NT2/D1 (cell line): ENCODE measurements at regions not wholly inside any gene's neighbourhood (a gene's known extent, or its start where the extent isn't known, plus 50 kb on each side); places are given as distances from the start of the nearest gene placed in this dataset.

Source experiments
- DNase-seq: peaks from one replicate; pipeline ENCODE4 v3.0.0-alpha.2; 2011; ENCODE audit warnings: low read depth, low spot score
- H3K27me3 ChIP-seq: 2 replicates; pipeline ENCODE4 v1.6.0; 2011; ENCODE audit warnings: mild to moderate bottlenecking; ENCODE audit not compliant: insufficient read length, insufficient read depth
- H3K36me3 ChIP-seq: 2 replicates; pipeline ENCODE4 v1.6.1; 2011; ENCODE audit warnings: mild to moderate bottlenecking, low read length, mixed read lengths; ENCODE audit not compliant: insufficient read depth, insufficient read length
- H3K4me1 ChIP-seq: 2 replicates; pipeline ENCODE4 v1.5.1; 2011; ENCODE audit not compliant: insufficient read depth, insufficient read length
- H3K4me3 ChIP-seq: 2 replicates; pipeline ENCODE4 v1.5.1; 2011; ENCODE audit warnings: low read depth; ENCODE audit not compliant: insufficient read length
- H3K9ac ChIP-seq: 2 replicates; pipeline ENCODE4 v1.6.0; 2011; ENCODE audit warnings: low read depth; ENCODE audit not compliant: insufficient read length
- H3K9me3 ChIP-seq: 2 replicates; pipeline ENCODE4 v1.5.1; 2011; ENCODE audit warnings: mild to moderate bottlenecking, low read length; ENCODE audit not compliant: insufficient read depth
- SUZ12 ChIP-seq: IDR thresholded peaks from 2 replicates; pipeline ENCODE4 v1.6.1; 2011; ENCODE audit not compliant: insufficient read length, insufficient read depth; ENCODE audit errors: extremely low read depth
- YY1 ChIP-seq: IDR thresholded peaks from 2 replicates; pipeline ENCODE4 v1.6.1; 2011; ENCODE audit not compliant: insufficient read length, insufficient read depth
- ZNF274 ChIP-seq: IDR thresholded peaks from 2 replicates; pipeline ENCODE4 v1.6.1; 2011; ENCODE audit warnings: mild to moderate bottlenecking, low read depth, low read length

DNA sequence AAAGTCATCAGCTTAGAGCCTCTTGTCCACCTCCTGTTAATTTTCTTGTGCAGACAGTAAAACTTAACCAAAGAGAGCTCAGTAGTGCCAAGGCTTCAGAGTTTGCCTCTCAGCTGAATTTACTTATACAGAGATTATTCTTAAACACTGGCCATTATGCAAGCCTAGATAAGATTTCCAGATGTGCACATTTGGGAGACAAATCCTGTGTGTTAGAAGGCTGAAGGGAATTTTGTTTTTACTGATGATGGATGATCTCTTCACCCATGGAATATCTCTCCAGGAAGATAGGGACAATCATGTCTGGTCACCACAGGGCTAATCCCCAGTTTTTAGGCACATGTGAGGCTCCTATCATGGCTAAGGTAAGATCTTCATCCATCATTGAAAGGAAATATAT, 157.6 kb upstream of the FAT3 start:
- no peak for DNase-seq
- H3K27me3 ChIP-seq = no peaks in the 10 kb centered on the region
- no peaks in the 10 kb centered on the region for H3K36me3 ChIP-seq
- no peak overlapping the region for H3K9ac ChIP-seq
- H3K4me3 ChIP-seq = no peak overlapping the region
- no peaks in the 10 kb centered on the region for H3K9me3 ChIP-seq
- no peaks in the 10 kb centered on the region for H3K4me1 ChIP-seq
- TF ChIP-seq YY1 (no peak), ZNF274 (no peak), SUZ12 (no peak)

DNA sequence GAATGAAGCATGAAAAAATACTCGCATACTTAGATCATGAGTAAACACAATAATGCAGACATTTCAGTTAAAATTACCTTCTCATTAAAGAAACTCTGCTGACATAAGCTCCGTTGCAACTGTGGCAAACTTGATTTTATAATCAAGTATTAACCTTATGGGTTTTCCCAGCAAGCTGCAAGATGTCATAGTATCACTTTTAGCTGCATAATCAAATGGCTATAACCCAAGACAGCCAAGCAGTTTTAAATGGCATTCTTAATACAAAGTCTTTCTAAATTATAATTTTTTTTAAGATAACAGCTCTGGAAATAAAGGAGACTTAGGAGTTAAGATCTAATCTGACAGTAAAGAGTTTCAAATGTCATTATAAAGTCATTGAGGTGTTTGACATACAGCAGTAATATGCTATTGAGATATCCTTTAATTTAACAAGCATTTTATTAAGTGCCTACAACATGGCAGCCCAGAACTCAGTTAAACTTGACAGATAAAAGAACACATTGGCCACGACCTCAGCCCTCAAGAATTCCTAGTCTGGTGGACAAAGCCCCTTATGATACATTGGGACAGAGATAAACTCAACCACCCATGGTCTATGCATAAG, 163.1 kb upstream of the FAT3 start:
- DNase-seq = no peak
- no peaks in the 10 kb centered on the region for H3K36me3 ChIP-seq
- no peaks in the 10 kb centered on the region for H3K27me3 ChIP-seq
- TF ChIP-seq YY1 (no peak), ZNF274 (no peak), SUZ12 (no peak)
- H3K9me3 ChIP-seq = no peaks in the 10 kb centered on the region
- no peak overlapping the region for H3K9ac ChIP-seq
- no peaks in the 10 kb centered on the region for H3K4me1 ChIP-seq
- H3K4me3 ChIP-seq = no peak overlapping the region

DNA sequence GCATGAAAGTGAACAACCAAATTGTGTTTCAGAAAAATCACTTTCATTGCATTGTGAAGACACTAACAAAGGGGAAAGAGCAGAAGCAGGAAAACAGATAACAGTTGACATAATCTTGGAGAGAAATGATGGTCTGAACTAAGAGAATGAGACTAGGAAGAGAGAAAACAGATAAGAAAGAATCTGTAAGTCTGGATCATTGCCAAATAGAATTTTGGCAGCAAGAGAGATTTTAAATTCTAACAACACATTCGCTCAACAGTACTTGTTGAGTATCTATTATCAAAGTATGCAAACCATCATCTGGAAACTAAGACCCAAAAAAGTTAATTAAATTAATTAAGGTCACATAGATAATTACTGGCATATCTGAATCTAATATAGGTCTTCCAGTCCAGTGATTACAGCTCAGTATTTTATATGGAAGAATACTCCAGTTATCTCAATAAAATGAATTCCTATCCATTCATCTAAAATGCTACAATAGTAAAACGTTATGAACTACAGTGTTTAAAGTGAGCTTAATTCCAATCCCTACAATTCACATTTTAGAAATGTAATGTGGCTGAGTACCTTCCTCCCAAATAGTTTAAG, 166.7 kb upstream of the FAT3 start:
- no peak for DNase-seq
- no peak for TF ChIP-seq SUZ12
- no peak for TF ChIP-seq YY1
- TF ChIP-seq ZNF274 = no peak

DNA sequence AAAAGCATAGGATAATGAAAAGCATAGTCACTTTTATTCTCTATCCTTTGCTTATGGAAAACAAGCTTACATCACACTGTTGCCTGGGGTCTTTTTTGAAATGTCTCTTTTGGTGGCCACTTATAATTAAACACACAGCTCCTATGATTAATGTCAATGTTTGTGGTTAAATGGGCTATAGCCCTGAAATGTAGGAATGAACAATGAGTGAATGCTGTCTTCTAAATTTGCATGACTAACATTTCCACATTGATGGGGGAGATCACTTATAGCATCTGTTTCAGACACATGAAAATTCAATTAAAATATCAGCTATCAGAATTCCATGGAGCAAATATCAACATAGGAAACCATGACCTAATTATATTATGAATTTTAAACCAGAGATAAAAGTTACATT, 171.4 kb upstream of the FAT3 start:
- Histone ChIP-seq H3K4me1 (no peaks in the 10 kb centered on the region), H3K36me3 (no peaks in the 10 kb centered on the region), H3K9me3 (no peaks in the 10 kb centered on the region), H3K4me3 (no peak overlapping the region), H3K27me3 (no peaks in the 10 kb centered on the region), H3K9ac (no peak overlapping the region)
- no peak for TF ChIP-seq SUZ12
- TF ChIP-seq YY1 = no peak
- TF ChIP-seq ZNF274 = no peak
- no peak for DNase-seq

More for the DNA sequence above, 166.7 kb upstream of the FAT3 start:
- Histone ChIP-seq H3K9ac (no peak overlapping the region), H3K27me3 (no peaks in the 10 kb centered on the region), H3K9me3 (no peaks in the 10 kb centered on the region), H3K4me3 (no peak overlapping the region), H3K4me1 (no peaks in the 10 kb centered on the region), H3K36me3 (no peaks in the 10 kb centered on the region)

- DNase-seq = no peak
- TF ChIP-seq SUZ12 = no peak
- Histone ChIP-seq H3K27me3 (no peaks in the 10 kb centered on the region), H3K36me3 (no peaks in the 10 kb centered on the region), H3K4me3 (no peak overlapping the region), H3K4me1 (no peaks in the 10 kb centered on the region), H3K9ac (no peak overlapping the region), H3K9me3 (no peaks in the 10 kb centered on the region)
Measured at GRCh38 chr11:92050305-92050704, 174.3 kb upstream of the FAT3 start.

DNA sequence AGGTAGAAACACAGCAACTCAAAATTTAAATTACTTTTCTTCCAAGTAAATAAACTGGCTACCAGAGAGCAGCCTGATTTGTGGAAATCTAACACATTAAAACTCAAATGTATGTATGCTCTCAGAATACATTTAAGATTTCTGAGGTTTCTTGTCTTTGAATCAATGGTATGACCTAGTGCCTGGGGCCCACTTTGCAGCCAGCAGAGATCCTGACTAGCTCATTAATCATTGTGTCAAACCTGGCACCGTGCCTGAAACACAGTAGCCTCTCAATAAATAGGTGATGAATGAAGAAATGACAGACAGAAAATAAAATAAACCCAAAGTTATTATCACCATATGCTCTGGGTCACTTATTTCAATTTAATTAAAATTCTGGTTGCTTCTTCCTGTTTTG, 176.2 kb upstream of the FAT3 start:
- no peak for DNase-seq
- no peaks in the 10 kb centered on the region for H3K36me3 ChIP-seq
- TF ChIP-seq ZNF274 = no peak
- no peak for TF ChIP-seq YY1
- no peak for TF ChIP-seq SUZ12
- no peaks in the 10 kb centered on the region for H3K9me3 ChIP-seq
- H3K27me3 ChIP-seq = no peaks in the 10 kb centered on the region
- H3K9ac ChIP-seq = no peak overlapping the region
- no peak overlapping the region for H3K4me3 ChIP-seq
- no peaks in the 10 kb centered on the region for H3K4me1 ChIP-seq

DNA sequence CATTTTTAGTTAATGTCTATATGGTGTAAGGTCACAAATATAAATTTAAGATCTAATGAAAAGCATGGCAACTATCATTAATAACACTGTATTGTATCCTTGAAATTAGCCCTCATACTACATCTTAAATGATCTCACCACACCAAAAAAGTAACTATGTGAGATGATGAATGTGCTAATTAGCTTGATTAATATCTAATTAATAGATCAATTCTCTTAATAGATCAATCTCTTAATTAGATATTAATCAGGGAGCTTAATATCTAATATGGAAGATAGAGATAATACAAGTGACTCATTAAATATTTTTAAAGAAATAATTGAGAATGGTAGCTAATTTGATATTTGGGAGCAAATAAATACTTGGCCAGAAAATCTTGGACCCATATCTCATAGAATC, 178.5 kb upstream of the FAT3 start:
- Histone ChIP-seq H3K27me3 (no peaks in the 10 kb centered on the region), H3K36me3 (no peaks in the 10 kb centered on the region), H3K9ac (no peak overlapping the region), H3K9me3 (no peaks in the 10 kb centered on the region), H3K4me3 (no peak overlapping the region), H3K4me1 (no peaks in the 10 kb centered on the region)
- DNase-seq = no peak
- TF ChIP-seq ZNF274 = no peak
- no peak for TF ChIP-seq YY1
- TF ChIP-seq SUZ12 = no peak

DNA sequence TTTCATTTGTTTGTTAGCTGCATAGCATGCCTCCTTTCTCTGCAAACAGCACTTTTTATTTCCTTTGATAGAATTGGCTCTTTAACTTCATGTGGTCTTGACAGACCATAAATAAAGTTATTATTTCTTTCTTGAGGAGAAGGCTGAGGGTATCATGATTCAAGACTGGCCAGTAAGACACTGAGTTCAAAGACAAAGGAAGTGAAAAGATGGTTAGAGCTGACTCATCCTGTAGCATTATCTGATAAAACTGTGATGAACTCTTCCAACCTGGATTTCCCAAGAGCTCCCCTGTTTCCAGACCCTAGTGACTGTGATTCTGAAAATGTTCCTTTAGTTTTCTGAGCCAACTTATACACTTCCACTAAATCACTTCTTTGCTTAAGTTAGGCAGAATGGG, 179.3 kb upstream of the FAT3 start:
- Histone ChIP-seq H3K9ac (no peak overlapping the region), H3K4me1 (no peaks in the 10 kb centered on the region), H3K27me3 (no peaks in the 10 kb centered on the region), H3K36me3 (no peaks in the 10 kb centered on the region), H3K4me3 (no peak overlapping the region), H3K9me3 (no peaks in the 10 kb centered on the region)
- TF ChIP-seq ZNF274 (no peak), YY1 (no peak), SUZ12 (no peak)
- DNase-seq = no peak
